Panc1 (cell line): ENCODE measurements at regions not wholly inside any gene's neighbourhood (a gene's known extent, or its start where the extent isn't known, plus 50 kb on each side); places are given as distances from the start of the nearest gene placed in this dataset.

Experiments
- POLR2AphosphoS5 ChIP-seq: IDR thresholded peaks from 2 replicates; pipeline ENCODE4 v1.6.1; 2012; ENCODE audit warnings: mild to moderate bottlenecking, low read depth, low read length, moderate library complexity
- TCF7L2 ChIP-seq: IDR thresholded peaks from 2 replicates; pipeline ENCODE4 v1.6.1; 2011; ENCODE audit warnings: mild to moderate bottlenecking, low read depth, low read length, inconsistent platforms
- TF ChIP-seq, protein P1 (sequence below): fragments of 450-650 bp; IDR thresholded peaks from 2 replicates; pipeline ENCODE4 v1.5.1; 2017; ENCODE audit warnings: mild to moderate bottlenecking

DNA sequence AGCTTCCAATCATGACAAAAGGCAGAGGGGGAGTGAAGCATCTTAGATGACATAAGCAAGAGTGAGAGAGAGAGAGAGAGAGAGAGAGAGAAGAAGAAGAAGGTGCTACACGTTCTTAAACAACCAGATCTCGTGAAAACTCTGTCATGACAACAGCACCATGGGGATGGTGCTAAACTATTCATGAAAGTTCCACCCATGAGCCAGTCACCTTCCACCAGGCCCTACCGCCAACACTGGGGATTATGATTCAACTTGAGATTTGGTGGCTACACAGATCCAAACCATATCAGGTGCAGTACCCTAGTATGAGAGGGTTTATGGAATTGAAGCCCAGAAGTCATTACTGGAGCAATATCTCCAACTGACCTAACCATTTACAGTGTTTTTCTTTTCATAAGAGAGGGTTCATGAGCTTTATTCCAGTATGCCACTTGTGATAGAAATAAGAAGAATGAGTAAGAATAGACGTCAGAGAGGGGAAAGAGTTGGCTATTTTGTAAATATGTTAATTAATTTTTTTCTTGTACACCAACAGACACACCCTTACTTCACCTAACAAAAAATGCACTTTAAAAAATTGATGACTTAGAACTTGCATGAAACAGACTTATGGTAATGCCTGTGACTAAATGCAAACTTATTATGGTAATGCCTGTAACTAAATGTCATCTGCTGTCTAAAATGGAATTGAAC lies 680.4 kb upstream of the ITGA1 start:
- TF ChIP-seq, protein P1, sequence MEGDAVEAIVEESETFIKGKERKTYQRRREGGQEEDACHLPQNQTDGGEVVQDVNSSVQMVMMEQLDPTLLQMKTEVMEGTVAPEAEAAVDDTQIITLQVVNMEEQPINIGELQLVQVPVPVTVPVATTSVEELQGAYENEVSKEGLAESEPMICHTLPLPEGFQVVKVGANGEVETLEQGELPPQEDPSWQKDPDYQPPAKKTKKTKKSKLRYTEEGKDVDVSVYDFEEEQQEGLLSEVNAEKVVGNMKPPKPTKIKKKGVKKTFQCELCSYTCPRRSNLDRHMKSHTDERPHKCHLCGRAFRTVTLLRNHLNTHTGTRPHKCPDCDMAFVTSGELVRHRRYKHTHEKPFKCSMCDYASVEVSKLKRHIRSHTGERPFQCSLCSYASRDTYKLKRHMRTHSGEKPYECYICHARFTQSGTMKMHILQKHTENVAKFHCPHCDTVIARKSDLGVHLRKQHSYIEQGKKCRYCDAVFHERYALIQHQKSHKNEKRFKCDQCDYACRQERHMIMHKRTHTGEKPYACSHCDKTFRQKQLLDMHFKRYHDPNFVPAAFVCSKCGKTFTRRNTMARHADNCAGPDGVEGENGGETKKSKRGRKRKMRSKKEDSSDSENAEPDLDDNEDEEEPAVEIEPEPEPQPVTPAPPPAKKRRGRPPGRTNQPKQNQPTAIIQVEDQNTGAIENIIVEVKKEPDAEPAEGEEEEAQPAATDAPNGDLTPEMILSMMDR, result no peak
- TF ChIP-seq TCF7L2 (no peak), POLR2AphosphoS5 (no peak)
